ENCODE measurements at regions not wholly inside any gene's neighbourhood (a gene's known extent, or its start where the extent isn't known, plus 50 kb on each side); places are given as distances from the start of the nearest gene placed in this dataset.
A peak's percentile ranks its signal among the peaks of the same experiment; 100 is the strongest.

DNA sequence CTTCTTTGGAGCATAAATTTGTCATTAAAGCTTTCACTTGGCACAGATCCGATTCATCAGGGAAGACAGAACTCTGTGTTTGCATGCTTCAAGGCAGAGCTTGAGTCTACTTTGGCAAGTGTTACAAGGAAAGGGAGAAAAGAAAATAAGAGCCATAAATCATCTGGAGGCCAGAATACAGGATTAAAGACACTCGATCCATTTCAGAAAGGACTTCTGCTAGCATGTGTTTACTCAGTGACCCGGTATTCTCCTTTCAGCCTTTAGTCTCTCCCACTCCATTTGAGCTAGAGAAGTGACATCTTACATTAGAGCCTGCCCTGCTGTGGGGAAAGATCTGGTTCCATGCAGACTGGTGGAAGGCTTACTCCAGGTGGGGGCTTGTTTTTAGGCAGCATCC lies 306.4 kb downstream of the KLF5 start:
- TF ChIP-seq, protein P1, sequence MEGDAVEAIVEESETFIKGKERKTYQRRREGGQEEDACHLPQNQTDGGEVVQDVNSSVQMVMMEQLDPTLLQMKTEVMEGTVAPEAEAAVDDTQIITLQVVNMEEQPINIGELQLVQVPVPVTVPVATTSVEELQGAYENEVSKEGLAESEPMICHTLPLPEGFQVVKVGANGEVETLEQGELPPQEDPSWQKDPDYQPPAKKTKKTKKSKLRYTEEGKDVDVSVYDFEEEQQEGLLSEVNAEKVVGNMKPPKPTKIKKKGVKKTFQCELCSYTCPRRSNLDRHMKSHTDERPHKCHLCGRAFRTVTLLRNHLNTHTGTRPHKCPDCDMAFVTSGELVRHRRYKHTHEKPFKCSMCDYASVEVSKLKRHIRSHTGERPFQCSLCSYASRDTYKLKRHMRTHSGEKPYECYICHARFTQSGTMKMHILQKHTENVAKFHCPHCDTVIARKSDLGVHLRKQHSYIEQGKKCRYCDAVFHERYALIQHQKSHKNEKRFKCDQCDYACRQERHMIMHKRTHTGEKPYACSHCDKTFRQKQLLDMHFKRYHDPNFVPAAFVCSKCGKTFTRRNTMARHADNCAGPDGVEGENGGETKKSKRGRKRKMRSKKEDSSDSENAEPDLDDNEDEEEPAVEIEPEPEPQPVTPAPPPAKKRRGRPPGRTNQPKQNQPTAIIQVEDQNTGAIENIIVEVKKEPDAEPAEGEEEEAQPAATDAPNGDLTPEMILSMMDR (conservative IDR thresholded peaks at IDR 0.05; ENCODE audit: low read length), result no peak
- H3K4me3 ChIP-seq (ENCODE audit: low read length), result no peak overlapping the region
- no peak for DNase-seq (ENCODE audit: low read depth)

DNA sequence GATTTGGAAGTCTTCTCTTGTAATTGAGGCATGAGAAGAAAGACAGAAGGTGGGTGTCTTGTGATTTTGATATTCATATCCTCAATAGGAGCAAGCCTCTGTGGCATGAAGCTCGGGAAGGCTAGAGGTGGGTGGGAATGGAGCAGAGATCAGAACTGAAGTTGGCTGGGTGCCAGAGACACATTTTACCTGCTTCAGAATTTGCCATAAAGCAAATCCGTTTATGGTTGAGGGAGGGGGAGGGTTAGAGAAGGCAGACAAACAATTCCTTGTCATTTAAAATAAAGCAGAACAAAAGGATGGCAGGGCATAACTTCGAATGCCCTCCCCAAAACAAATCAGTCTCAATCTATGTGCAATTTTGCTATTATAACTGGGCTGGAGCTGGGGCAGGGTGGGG lies 305.9 kb downstream of the KLF5 start:
- TF ChIP-seq, protein P1 (conservative IDR thresholded peaks at IDR 0.05; ENCODE audit: low read length), result no peak
- H3K4me3 ChIP-seq (ENCODE audit: low read length), result no peak overlapping the region
- DNase-seq (ENCODE audit: low read depth), result no peak

DNA sequence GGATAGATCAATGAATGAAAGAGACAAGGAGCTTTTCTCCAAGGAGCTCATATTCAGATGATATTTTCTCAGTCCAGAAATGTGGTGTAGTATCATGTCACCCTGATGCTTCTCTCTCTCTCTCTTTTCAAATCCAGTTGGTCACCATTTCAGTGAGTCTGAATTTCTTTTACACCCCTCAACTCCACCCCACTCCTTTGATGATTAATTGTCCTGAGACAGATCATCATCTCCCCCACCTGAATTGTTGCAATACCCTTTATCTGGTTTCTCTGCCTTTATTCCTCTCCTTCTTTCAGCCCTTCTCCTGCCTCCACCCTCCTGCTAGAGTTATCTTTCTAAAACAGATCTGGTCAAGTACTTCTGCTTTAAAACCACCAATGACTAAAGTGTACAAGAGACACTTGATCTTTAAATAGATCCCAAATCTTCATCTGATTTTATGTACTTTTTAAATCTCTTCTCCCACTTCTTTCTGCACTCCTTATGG lies 299.8 kb downstream of the KLF5 start:
- DNase-seq (ENCODE audit: low read depth), result no peak
- no peak overlapping the region for H3K4me3 ChIP-seq (ENCODE audit: low read length)
- TF ChIP-seq, protein P1 (conservative IDR thresholded peaks at IDR 0.05; ENCODE audit: low read length), result no peak

DNA sequence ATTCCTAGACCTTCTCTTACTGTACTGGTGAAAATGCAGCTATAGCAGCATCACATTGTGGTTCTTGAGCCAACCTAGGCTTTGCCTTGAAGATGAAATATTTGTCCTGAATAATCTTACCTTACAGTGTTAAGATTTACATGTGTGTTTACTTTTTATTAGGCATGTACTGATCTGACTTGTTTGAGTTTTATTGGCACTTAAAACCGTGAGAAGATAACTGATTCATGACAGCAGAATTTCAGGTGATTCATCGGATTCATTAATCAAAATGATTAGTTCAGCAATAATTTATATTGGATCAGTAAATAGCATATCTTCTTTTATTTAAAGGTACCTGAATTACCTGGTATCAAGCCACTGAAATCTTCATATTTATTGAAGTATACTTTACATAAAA lies 296.3 kb downstream of the KLF5 start:
- TF ChIP-seq, protein P1 (conservative IDR thresholded peaks at IDR 0.05; ENCODE audit: low read length), result no peak
- H3K4me3 ChIP-seq (ENCODE audit: low read length), result no peak overlapping the region
- no peak for DNase-seq (ENCODE audit: low read depth)

DNA sequence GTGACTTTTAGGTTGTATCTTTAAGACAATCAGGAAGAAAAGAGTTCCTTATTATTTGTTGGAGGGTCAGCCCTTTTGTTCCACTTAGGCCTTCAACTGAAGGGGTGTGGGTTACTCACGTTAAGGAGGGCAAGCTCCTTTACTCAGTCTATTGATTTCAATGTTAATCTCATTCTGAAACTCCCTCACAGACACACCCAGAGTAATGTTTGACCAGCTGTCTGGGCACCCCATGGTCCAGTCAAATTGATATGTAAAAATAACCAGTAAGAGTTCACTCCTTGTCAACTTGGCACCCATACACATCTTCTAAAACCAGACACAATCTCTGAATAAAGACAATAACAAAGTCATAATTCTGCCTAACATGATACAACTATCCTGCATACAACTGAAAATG lies 292.9 kb downstream of the KLF5 start:
- DNase-seq (ENCODE audit: low read depth), result no peak
- TF ChIP-seq, protein P1 (conservative IDR thresholded peaks at IDR 0.05; ENCODE audit: low read length), result no peak
- no peak overlapping the region for H3K4me3 ChIP-seq (ENCODE audit: low read length)

DNA sequence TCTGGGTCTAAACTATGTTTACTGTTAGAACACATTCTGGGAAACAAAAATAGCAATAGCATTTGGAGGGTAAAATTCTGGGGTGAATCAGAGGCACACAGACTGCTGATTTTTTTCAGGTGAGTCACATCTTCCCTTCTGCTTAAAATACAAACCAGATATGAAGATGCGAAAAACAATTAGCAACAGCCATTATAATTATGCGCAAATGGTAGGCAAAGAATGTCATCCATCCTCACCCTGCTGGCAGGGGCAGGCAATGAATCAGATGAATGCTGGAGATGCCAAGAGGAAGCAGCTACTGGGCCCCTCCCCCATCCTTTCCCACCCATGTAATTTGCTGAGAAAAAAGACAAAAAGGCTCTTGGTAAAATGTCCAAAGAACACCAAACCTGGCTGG lies 282.9 kb downstream of the KLF5 start:
- H3K4me3 ChIP-seq (ENCODE audit: low read length), result no peak overlapping the region
- peak; percentile 73 for DNase-seq (ENCODE audit: low read depth)
- TF ChIP-seq, protein P1 (conservative IDR thresholded peaks at IDR 0.05; ENCODE audit: low read length), result no peak

DNA sequence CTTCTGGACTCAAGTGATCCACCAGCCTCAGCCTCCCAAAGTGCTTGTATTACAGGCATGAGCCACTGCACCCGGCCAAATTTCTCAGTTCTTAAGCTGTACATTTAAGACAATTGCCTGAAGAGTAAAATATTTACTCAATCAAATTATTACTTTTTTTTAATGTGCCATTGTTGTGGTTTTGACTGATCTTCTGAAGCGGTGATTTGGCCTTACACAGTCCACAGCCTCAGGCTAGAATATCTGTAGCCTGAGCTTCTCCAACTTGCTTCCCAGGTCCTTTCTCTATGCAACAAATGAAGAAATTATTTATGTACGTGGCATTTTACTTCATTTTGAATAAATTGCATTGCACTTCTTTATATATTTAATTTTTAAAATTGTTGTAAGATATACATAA lies 281.3 kb downstream of the KLF5 start:
- no peak for DNase-seq (ENCODE audit: low read depth)
- TF ChIP-seq, protein P1 (conservative IDR thresholded peaks at IDR 0.05; ENCODE audit: low read length), result no peak
- no peak overlapping the region for H3K4me3 ChIP-seq (ENCODE audit: low read length)

Data from AG10803 (cell line).